ENCODE measurements at regions not wholly inside any gene's neighbourhood (a gene's known extent, or its start where the extent isn't known, plus 50 kb on each side); places are given as distances from the start of the nearest gene placed in this dataset.

DNA sequence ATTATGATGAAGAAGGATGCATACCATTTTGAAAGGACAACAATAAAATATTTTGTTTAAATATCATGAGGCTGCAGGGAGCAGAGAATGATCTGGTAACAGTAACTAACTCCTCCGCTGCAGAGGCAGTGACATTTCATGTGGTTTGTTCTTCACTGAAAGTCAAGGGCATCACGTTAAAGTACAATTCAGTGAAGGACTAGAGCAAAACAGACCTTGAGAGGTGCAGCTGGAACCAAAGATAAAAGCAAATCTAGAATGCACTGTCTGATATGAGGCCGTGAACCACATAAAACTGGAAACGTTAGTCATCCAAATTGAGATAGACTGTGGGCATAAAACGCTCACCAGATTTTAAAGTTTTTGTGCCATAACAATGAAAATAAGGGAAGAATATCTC, 522.9 kb upstream of the TNP1 start:
- TF ChIP-seq, protein P1, sequence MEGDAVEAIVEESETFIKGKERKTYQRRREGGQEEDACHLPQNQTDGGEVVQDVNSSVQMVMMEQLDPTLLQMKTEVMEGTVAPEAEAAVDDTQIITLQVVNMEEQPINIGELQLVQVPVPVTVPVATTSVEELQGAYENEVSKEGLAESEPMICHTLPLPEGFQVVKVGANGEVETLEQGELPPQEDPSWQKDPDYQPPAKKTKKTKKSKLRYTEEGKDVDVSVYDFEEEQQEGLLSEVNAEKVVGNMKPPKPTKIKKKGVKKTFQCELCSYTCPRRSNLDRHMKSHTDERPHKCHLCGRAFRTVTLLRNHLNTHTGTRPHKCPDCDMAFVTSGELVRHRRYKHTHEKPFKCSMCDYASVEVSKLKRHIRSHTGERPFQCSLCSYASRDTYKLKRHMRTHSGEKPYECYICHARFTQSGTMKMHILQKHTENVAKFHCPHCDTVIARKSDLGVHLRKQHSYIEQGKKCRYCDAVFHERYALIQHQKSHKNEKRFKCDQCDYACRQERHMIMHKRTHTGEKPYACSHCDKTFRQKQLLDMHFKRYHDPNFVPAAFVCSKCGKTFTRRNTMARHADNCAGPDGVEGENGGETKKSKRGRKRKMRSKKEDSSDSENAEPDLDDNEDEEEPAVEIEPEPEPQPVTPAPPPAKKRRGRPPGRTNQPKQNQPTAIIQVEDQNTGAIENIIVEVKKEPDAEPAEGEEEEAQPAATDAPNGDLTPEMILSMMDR (IDR thresholded peaks at IDR 0.05; ENCODE audit: low read depth, low read length, poor library complexity, severe bottlenecking): no peak
- TF ChIP-seq EZH2phosphoT487 (IDR thresholded peaks at IDR 0.05; ENCODE audit: borderline replicate concordance, low read length): no peak

Measured in DOHH2 (cell line).